Progenitor cell of endocrine pancreas (in vitro differentiated cells): ENCODE measurements at regions not wholly inside any gene's neighbourhood (a gene's known extent, or its start where the extent isn't known, plus 50 kb on each side); places are given as distances from the start of the nearest gene placed in this dataset.

Experiments used
- DNase-seq: peaks from one replicate; pipeline ENCODE4 v3.0.0; 2021; ENCODE audit warnings: low spot score; ENCODE audit not compliant: unreplicated experiment
- H3K27ac Mint-ChIP-seq: 2 replicates; pipeline ENCODE4 v1.8.0; 2021; ENCODE audit warnings: mild to moderate bottlenecking, moderate library complexity, mixed read lengths
- H3K27me3 Mint-ChIP-seq: 2 replicates; pipeline ENCODE4 v1.8.0; 2021; ENCODE audit warnings: mixed read lengths
- H3K36me3 Mint-ChIP-seq: 2 replicates; pipeline ENCODE4 v1.8.0; 2022; ENCODE audit warnings: mixed read lengths; ENCODE audit not compliant: insufficient read depth
- H3K4me1 Mint-ChIP-seq: 2 replicates; pipeline ENCODE4 v1.8.0; 2021; ENCODE audit warnings: low read depth, mixed read lengths
- H3K4me3 Mint-ChIP-seq: 2 replicates; pipeline ENCODE4 v1.8.0; 2021; ENCODE audit warnings: low read depth, mild to moderate bottlenecking, moderate library complexity, mixed read lengths
- H3K9me3 Mint-ChIP-seq: 2 replicates; pipeline ENCODE4 v1.8.0; 2021; ENCODE audit warnings: low read depth, mixed read lengths
- CTCF ChIP-seq: fragments of 200-600 bp; sonication (generic); IDR thresholded peaks from one replicate; pipeline ENCODE4 v1.5.0; 2021; ENCODE audit warnings: antibody characterized with exemption, mild to moderate bottlenecking; ENCODE audit not compliant: unreplicated experiment

- no peak for DNase-seq
- TF ChIP-seq CTCF: no peak
- Mint-ChIP-seq H3K4me3 (no peak overlapping the region), H3K36me3 (no peaks in the 10 kb centered on the region), H3K27ac (no peak overlapping the region), H3K4me1 (no peaks in the 10 kb centered on the region), H3K27me3 (peaks cover 12% of the 10 kb centered on the region), H3K9me3 (peaks cover 6% of the 10 kb centered on the region)
Measured at GRCh38 chr13:44317752-44318151, 55.9 kb upstream of the SERP2 start.

DNA sequence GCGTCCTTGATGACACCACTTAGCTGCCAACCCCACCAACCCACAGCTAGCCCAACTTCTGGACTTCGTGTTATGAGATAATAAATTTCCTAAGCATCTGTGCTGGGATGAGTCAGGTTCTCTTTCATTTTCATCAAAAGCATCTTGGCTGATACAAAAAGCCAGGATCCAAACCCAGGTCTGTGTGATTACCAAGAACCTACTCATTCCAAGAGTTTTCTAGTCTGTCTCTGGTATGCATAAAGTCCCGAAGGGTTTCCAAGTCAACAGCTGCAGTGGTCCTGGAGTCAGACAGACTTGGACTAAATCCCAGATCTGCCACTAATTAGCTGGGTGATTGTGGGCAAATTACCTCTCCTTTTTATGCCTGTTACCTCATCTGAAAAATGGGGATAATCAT is 55.5 kb upstream of the SERP2 start:
- Mint-ChIP-seq H3K36me3 (no peaks in the 10 kb centered on the region), H3K4me1 (peaks cover under 1% of the 10 kb centered on the region), H3K9me3 (peaks cover 6% of the 10 kb centered on the region), H3K27ac (no peak overlapping the region), H3K4me3 (no peak overlapping the region), H3K27me3 (peaks cover 12% of the 10 kb centered on the region)
- TF ChIP-seq CTCF: no peak
- no peak for DNase-seq

GRCh38 chr13:44320611-44321010 is 53.0 kb upstream of the SERP2 start:
- H3K9me3 Mint-ChIP-seq: peaks cover 6% of the 10 kb centered on the region
- DNase-seq: no peak
- H3K4me3 Mint-ChIP-seq: no peak overlapping the region
- no peak overlapping the region for H3K27ac Mint-ChIP-seq
- H3K4me1 Mint-ChIP-seq: peaks cover 2% of the 10 kb centered on the region
- no peaks in the 10 kb centered on the region for H3K36me3 Mint-ChIP-seq
- H3K27me3 Mint-ChIP-seq: peaks cover 7% of the 10 kb centered on the region
- TF ChIP-seq CTCF: no peak

GRCh38 chr13:44321961-44322360 is 51.7 kb upstream of the SERP2 start:
- H3K9me3 Mint-ChIP-seq: peaks cover 6% of the 10 kb centered on the region
- H3K4me3 Mint-ChIP-seq: no peak overlapping the region
- H3K36me3 Mint-ChIP-seq: no peaks in the 10 kb centered on the region
- peaks cover 2% of the 10 kb centered on the region for H3K4me1 Mint-ChIP-seq
- TF ChIP-seq CTCF: no peak
- H3K27me3 Mint-ChIP-seq: peaks cover 7% of the 10 kb centered on the region
- DNase-seq: no peak
- H3K27ac Mint-ChIP-seq: no peak overlapping the region

- Mint-ChIP-seq H3K4me3 (no peak overlapping the region), H3K27me3 (peaks cover under 1% of the 10 kb centered on the region), H3K36me3 (peaks cover 1% of the 10 kb centered on the region), H3K9me3 (peaks cover 13% of the 10 kb centered on the region), H3K27ac (no peak overlapping the region), H3K4me1 (peaks cover 2% of the 10 kb centered on the region)
- TF ChIP-seq CTCF: no peak
- no peak for DNase-seq
Measured at GRCh38 chr13:44322928-44323327, 50.7 kb upstream of the SERP2 start.

GRCh38 chr13:44323754-44324153 is 49.9 kb upstream of the SERP2 start:
- Mint-ChIP-seq H3K36me3 (peaks cover 1% of the 10 kb centered on the region), H3K27me3 (no peaks in the 10 kb centered on the region), H3K4me1 (peaks cover 2% of the 10 kb centered on the region), H3K4me3 (no peak overlapping the region), H3K27ac (no peak overlapping the region), H3K9me3 (peaks cover 14% of the 10 kb centered on the region)
- no peak for TF ChIP-seq CTCF
- DNase-seq: no peak
